ENCODE measurements at regions not wholly inside any gene's neighbourhood (a gene's known extent, or its start where the extent isn't known, plus 50 kb on each side); places are given as distances from the start of the nearest gene placed in this dataset.

- WGBS, result 86% methylated on average over 3 of the region's 4 CpGs
- Histone ChIP-seq H3K4me3 (no peak overlapping the region), H3K27ac (no peak overlapping the region), H3K9me3 (no peaks in the 10 kb centered on the region), H3K27me3 (replicated peaks; ENCODE audit: insufficient read depth) (no peaks in the 10 kb centered on the region), H3K36me3 (no peaks in the 10 kb centered on the region), H3K4me1 (replicated peaks) (peaks cover 4% of the 10 kb centered on the region)
- intact Hi-C loops (cut with DNase I), result no loop called here
- no peak for TF ChIP-seq POLR2A (IDR thresholded peaks at IDR 0.05)
- TF ChIP-seq POLR2AphosphoS5 (IDR thresholded peaks at IDR 0.05), result no peak
- TF ChIP-seq CTCF (IDR thresholded peaks at IDR 0.05), result no peak
- no peak for DNase-seq (ENCODE audit: low spot score)
These were observed 124.5 kb downstream of the C5orf15 start for GRCh38 chr5:133843911-133844310.

GRCh38 chr5:133842846-133843611 is 125.4 kb downstream of the C5orf15 start:
- WGBS, result 83% methylated on average over 11 of the region's 11 CpGs
- DNase-seq (ENCODE audit: low spot score), result no peak

GRCh38 chr5:133841831-133842750 is 126.3 kb downstream of the C5orf15 start:
- Histone ChIP-seq H3K27ac (no peak overlapping the region), H3K36me3 (no peaks in the 10 kb centered on the region), H3K9me3 (no peaks in the 10 kb centered on the region), H3K27me3 (replicated peaks; ENCODE audit: insufficient read depth) (no peaks in the 10 kb centered on the region), H3K4me3 (no peak overlapping the region), H3K4me1 (replicated peaks) (peaks cover 4% of the 10 kb centered on the region)
- TF ChIP-seq CTCF (IDR thresholded peaks at IDR 0.05) (no peak), POLR2AphosphoS5 (IDR thresholded peaks at IDR 0.05) (no peak), POLR2A (IDR thresholded peaks at IDR 0.05) (no peak)
- intact Hi-C loops (cut with DNase I), result no loop called here
- 89% methylated on average over 11 of the region's 11 CpGs for WGBS
- DNase-seq (ENCODE audit: low spot score), result no peak

More at GRCh38 chr5:133842846-133843611, 125.4 kb downstream of the C5orf15 start:
- TF ChIP-seq POLR2AphosphoS5 (IDR thresholded peaks at IDR 0.05), result no peak
- no peak for TF ChIP-seq POLR2A (IDR thresholded peaks at IDR 0.05)
- no peak for TF ChIP-seq CTCF (IDR thresholded peaks at IDR 0.05)
- Histone ChIP-seq H3K36me3 (no peaks in the 10 kb centered on the region), H3K27ac (no peak overlapping the region), H3K4me3 (no peak overlapping the region), H3K27me3 (replicated peaks; ENCODE audit: insufficient read depth) (no peaks in the 10 kb centered on the region), H3K4me1 (replicated peaks) (peaks cover 4% of the 10 kb centered on the region), H3K9me3 (no peaks in the 10 kb centered on the region)
- intact Hi-C loops (cut with DNase I), result no loop called here

- no peak for TF ChIP-seq POLR2AphosphoS5 (IDR thresholded peaks at IDR 0.05)
- no peak for TF ChIP-seq POLR2A (IDR thresholded peaks at IDR 0.05)
- TF ChIP-seq CTCF (IDR thresholded peaks at IDR 0.05), result no peak
- H3K27ac ChIP-seq, result no peak overlapping the region
- H3K27me3 ChIP-seq (replicated peaks; ENCODE audit: insufficient read depth), result no peaks in the 10 kb centered on the region
- no peaks in the 10 kb centered on the region for H3K36me3 ChIP-seq
- no peaks in the 10 kb centered on the region for H3K9me3 ChIP-seq
- intact Hi-C loops (cut with DNase I), result no loop called here
- DNase-seq (ENCODE audit: low spot score), result no peak
- no peak overlapping the region for H3K4me3 ChIP-seq
- H3K4me1 ChIP-seq (replicated peaks), result peaks cover 4% of the 10 kb centered on the region
- WGBS, result 24% methylated on average over 2 of the region's 2 CpGs
These were observed 128.3 kb downstream of the C5orf15 start for GRCh38 chr5:133840168-133840567.

Measured in prostate gland (tissue), 2 donors.